NCI-H187 treated with DMSO at 0.1 percent for 48 hours (cell line): ENCODE measurements at regions not wholly inside any gene's neighbourhood (a gene's known extent, or its start where the extent isn't known, plus 50 kb on each side); places are given as distances from the start of the nearest gene placed in this dataset.

ENCODE experiments used
- DNase-seq: peaks from one replicate; lab custom pipeline; 2025; lab: John Stamatoyannopoulos, UW

- DNase-seq, result no peak
Measured at GRCh38 chr7:132072873-132073272, 503.4 kb downstream of the PLXNA4 start.

- DNase-seq, result no peak
Measured at GRCh38 chr7:132072165-132072564, 504.1 kb downstream of the PLXNA4 start.

- no peak for DNase-seq
Measured at GRCh38 chr7:132069306-132069705, 507.0 kb downstream of the PLXNA4 start.

- DNase-seq, result no peak
Measured at GRCh38 chr7:132066761-132067171, 509.5 kb downstream of the PLXNA4 start.

- no peak for DNase-seq
Measured at GRCh38 chr7:132065989-132066603, 509.7 kb upstream of the PODXL start.

GRCh38 chr7:132065193-132065988 is 509.0 kb upstream of the PODXL start:
- no peak for DNase-seq

GRCh38 chr7:132063800-132064199 is 507.4 kb upstream of the PODXL start:
- no peak for DNase-seq

GRCh38 chr7:132061937-132062336 is 505.5 kb upstream of the PODXL start:
- DNase-seq, result no peak

- DNase-seq, result no peak
Measured at GRCh38 chr7:132059141-132059540, 502.7 kb upstream of the PODXL start.

GRCh38 chr7:132055336-132056120 is 499.1 kb upstream of the PODXL start:
- no peak for DNase-seq

- no peak for DNase-seq
Measured at GRCh38 chr7:132053871-132054270, 497.4 kb upstream of the PODXL start.

- no peak for DNase-seq
Measured at GRCh38 chr7:132051311-132051710, 494.9 kb upstream of the PODXL start.

GRCh38 chr7:132049462-132050304 is 493.3 kb upstream of the PODXL start:
- no peak for DNase-seq

GRCh38 chr7:132045481-132045980 is 489.1 kb upstream of the PODXL start:
- no peak for DNase-seq

- no peak for DNase-seq
Measured at GRCh38 chr7:132045002-132045401, 488.6 kb upstream of the PODXL start.

- no peak for DNase-seq
Measured at GRCh38 chr7:132044247-132044646, 487.8 kb upstream of the PODXL start.

GRCh38 chr7:132041108-132041507 is 484.7 kb upstream of the PODXL start:
- no peak for DNase-seq

- DNase-seq, result peak; percentile 14
Measured at GRCh38 chr7:132035517-132036362, 479.3 kb upstream of the PODXL start.

GRCh38 chr7:132034748-132035416 is 478.5 kb upstream of the PODXL start:
- DNase-seq, result no peak

GRCh38 chr7:132030883-132031282 is 474.5 kb upstream of the PODXL start:
- DNase-seq, result no peak
